GM18499 (cell line): ENCODE measurements at regions not wholly inside any gene's neighbourhood (a gene's known extent, or its start where the extent isn't known, plus 50 kb on each side); places are given as distances from the start of the nearest gene placed in this dataset.
A peak's percentile ranks its signal among the peaks of the same experiment; 100 is the strongest.

ENCODE experiments used
- ATAC-seq: cut with Tn5 transposase; IDR thresholded peaks from one replicate; pipeline ENCODE4 v1.9.1; 2021; ENCODE audit warnings: moderate number of reproducible peaks; ENCODE audit not compliant: insufficient read depth, unreplicated experiment

- no peak for ATAC-seq
These were observed 262.7 kb downstream of the CHL1 start for GRCh38 chr3:459311-459670.

- ATAC-seq = no peak
These were observed 264.4 kb downstream of the CHL1 start for GRCh38 chr3:461006-461405.

DNA sequence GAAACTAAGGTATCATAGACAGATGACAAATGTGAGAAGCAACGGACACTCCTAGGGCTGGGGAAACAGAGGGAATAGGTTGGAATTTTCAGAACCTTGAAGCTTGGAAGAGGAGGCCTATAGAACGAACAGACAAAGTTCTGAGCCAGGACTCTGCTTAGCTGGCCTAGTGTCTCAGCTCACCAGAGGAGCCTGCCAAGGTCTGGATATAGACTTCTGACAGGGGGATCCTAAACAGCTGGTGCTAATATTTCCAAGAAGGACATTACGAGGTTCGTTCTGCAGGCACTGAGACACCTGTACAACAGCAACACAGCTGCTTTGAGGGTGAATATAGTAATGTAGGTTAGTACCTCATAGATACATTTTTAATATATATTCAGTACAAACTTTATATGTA, 266.3 kb downstream of the CHL1 start:
- no peak for ATAC-seq

- ATAC-seq = peak; percentile 98
These were observed 267.0 kb downstream of the CHL1 start for GRCh38 chr3:463252-464192.

- ATAC-seq = peak; percentile 7
These were observed 267.7 kb downstream of the CHL1 start for GRCh38 chr3:464255-464654.

- ATAC-seq = no peak
These were observed 271.6 kb downstream of the CHL1 start for GRCh38 chr3:468172-468571.

GRCh38 chr3:473033-473800, 276.7 kb downstream of the CHL1 start:
- no peak for ATAC-seq

DNA sequence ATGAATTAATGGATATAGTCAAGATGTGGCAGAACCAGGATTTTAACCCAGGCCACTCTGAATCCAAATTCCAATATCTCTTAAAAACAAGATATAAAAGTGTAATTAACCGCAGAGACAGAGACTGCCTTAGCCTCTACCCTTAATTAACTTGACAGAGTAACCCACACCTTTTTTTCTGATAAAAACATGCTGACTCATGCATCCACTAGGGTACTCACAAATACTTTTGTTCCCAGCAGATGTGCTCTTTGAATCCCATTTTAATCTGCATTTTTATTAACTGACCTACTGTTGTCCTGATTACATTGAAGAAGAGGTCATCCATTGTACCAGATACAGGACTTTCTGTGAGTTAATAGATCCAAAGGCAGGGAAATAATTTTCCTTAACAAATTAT, 278.3 kb downstream of the CHL1 start:
- no peak for ATAC-seq

DNA sequence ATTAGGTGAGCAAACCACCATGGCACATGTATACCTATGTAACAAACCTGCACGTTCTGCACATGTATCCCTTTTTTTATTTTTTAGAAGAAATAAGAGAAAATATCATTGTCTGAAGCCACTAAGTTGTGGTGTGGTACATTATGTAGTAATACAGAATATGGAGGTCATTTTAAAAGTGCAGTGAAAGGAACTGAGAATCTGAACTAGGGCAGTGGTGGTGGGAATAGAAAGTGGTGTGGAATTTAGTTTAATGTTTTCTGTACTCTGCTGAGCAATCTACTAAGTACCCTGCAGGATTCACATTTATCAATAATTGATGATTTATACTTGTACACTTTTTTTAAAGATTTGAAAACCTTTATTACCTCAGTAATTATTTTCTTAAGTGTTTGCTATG, 283.5 kb downstream of the CHL1 start:
- ATAC-seq = peak; percentile 59

- no peak for ATAC-seq
These were observed 284.5 kb downstream of the CHL1 start for GRCh38 chr3:481111-481510.

DNA sequence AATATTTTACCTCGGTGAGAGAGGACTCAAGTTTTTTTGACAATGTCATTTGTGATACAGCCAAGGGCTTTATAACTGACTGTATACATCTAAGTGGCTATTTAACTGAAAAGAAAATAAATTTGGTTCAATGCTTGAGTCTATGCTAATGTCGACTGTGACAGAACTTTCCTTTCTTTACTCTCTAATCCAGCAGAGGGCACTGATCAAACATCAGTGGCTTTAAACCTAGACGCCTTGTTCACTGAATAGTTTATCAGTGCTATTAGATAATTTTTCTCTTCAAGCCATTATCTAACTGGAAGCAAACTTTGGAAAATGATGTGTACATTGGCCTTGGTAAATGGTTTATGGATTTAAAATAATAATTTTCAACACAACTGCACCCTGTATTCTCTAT, 285.1 kb downstream of the CHL1 start:
- ATAC-seq = peak; percentile 42

- no peak for ATAC-seq
These were observed 285.9 kb downstream of the CHL1 start for GRCh38 chr3:482479-482878.

GRCh38 chr3:484341-484740, 287.8 kb downstream of the CHL1 start:
- ATAC-seq = no peak

DNA sequence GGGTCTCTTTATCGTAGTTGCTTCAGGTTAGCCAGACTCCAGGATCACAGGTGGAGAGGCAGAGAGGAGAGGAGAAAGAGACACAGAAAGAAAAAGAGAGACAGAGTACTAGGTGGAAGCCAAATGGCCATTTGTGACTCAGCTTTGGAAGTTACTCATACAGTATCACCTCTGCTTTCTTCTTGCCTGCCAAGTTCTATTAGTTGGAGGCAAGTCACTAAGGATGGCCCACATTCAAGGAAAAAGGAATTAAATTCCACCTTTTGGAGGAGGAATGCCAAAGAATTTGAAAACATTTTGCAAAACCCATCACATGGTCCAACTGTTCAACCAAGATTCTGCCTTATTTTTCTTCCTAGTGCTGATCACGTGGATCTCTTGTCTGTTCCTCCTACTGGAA, 291.1 kb downstream of the CHL1 start:
- ATAC-seq = no peak

DNA sequence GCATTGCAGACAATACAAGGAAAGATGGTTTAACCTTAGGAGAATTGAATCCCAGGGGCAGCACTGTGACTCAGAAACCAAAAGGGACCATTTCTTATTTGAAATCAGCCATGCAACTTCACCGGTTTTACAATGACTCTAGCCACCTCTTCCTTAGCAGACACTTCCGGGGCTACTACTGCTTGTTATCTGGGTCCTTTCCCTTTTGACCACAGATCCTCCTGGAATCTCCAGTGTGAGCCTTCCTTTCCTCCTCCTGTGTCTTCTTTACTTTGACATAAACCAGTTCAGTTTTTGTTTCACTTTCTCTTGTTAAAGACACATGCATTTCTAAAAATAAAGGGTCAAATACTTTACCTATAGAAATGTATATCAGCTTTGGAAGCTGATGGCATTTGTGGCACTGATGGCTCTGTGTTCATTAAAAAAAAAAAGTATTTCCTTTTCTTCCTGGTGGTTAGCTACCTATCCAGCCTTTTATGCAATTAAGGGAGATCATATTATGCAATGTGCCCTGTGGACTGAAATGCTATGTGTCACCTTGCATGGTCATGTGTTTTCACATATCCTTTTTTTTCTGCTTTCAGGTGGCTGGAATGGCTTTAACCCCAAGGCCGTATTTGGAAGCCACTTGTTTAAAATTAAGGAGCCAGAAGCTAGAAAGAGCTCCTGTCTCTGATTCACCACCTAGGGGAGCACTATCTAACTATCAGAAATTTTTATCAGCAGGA, 296.2 kb downstream of the CHL1 start:
- ATAC-seq = no peak

GRCh38 chr3:494190-494589, 297.6 kb downstream of the CHL1 start:
- ATAC-seq = no peak

DNA sequence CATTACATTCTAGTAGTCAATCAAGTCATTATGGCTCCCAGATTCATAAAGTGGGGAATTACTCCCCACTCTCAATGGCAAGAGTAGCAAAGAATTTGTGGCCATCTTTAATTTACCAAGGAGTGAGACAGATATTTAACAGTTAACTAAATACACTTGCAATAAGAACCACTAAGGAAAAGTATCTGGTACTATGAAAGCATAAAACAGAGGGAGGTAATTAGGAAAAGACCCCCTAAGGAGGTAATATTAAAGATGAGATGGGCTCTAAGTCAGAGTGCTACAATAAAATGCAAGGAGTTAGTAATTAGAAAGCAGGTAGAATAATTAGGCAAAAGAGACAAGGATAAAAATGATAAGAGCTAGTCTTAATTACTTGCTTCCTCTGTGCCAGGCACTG, 301.9 kb downstream of the CHL1 start:
- ATAC-seq = no peak

- no peak for ATAC-seq
These were observed 302.6 kb downstream of the CHL1 start for GRCh38 chr3:499001-499761.

DNA sequence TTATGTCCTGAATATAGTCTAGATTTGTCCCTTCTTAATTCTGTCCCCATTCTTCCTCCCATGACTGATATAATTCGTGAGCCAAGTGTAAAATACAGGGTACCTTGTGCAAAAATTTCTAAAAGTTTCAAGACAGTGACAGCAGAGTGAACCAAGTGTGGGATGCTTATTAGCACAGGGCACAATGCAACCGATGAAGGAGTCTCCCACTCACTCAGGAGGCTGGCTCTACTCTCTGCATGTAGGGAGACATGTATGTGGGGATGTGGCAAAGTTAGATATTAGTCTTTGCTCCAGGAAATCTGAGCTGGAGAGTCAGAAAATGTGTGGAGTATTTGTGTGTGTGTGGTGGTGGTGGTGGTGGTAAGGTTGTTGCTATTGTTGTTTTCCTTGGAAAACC, 305.9 kb downstream of the CHL1 start:
- ATAC-seq = no peak

- no peak for ATAC-seq
These were observed 316.7 kb downstream of the CHL1 start for GRCh38 chr3:513301-513700.
